H9 (cell line): ENCODE measurements at regions not wholly inside any gene's neighbourhood (a gene's known extent, or its start where the extent isn't known, plus 50 kb on each side); places are given as distances from the start of the nearest gene placed in this dataset.

Experiments used
- DNase-seq: peaks from one replicate; pipeline ENCODE4 v3.0.0-alpha.2; 2017
- H2AFZ ChIP-seq: one replicate; pipeline ENCODE4 v1.6.1; 2013; ENCODE audit warnings: mild to moderate bottlenecking, low read length, control low read depth, moderate library complexity
- H2AK5ac ChIP-seq: 2 replicates; pipeline ENCODE4 v1.6.1; 2013; ENCODE audit warnings: low read length, control low read depth, mixed read lengths; ENCODE audit not compliant: insufficient read length
- H2BK120ac ChIP-seq: one replicate; pipeline ENCODE4 v1.6.1; 2013; ENCODE audit warnings: low read depth, mild to moderate bottlenecking, low read length, control low read depth, inconsistent platforms; ENCODE audit not compliant: poor library complexity, severe bottlenecking
- H2BK12ac ChIP-seq: 2 replicates; pipeline ENCODE4 v1.6.1; 2013; ENCODE audit warnings: low read length, control low read depth, mixed read lengths, low read depth; ENCODE audit not compliant: insufficient read length
- H2BK15ac ChIP-seq: 2 replicates; pipeline ENCODE4 v1.6.1; 2013; ENCODE audit warnings: low read depth, low read length, control low read depth
- H2BK20ac ChIP-seq: one replicate; pipeline ENCODE4 v1.6.1; 2013; ENCODE audit warnings: low read depth, mild to moderate bottlenecking, low read length, control low read depth, inconsistent platforms; ENCODE audit not compliant: poor library complexity, severe bottlenecking
- H2BK5ac ChIP-seq: 2 replicates; pipeline ENCODE4 v1.6.1; 2013; ENCODE audit warnings: low read length, control low read depth, mixed read lengths; ENCODE audit not compliant: insufficient read length
- H3K14ac ChIP-seq: 2 replicates; pipeline ENCODE4 v1.6.1; 2013; ENCODE audit warnings: low read length, control low read depth; ENCODE audit not compliant: insufficient read depth
- H3K18ac ChIP-seq: 2 replicates; pipeline ENCODE4 v1.6.1; 2013; ENCODE audit warnings: low read depth, mild to moderate bottlenecking, mixed read lengths, low read length, control low read depth; ENCODE audit not compliant: insufficient read length
- H3K23ac ChIP-seq: 2 replicates; pipeline ENCODE4 v1.6.1; 2013; ENCODE audit warnings: low read length, control low read depth, mixed read lengths, low read depth; ENCODE audit not compliant: insufficient read length
- H3K23me2 ChIP-seq: 2 replicates; pipeline ENCODE4 v1.6.1; 2013; ENCODE audit warnings: low read depth, mild to moderate bottlenecking, mixed read lengths, low read length, control low read depth; ENCODE audit not compliant: insufficient read length, poor library complexity, severe bottlenecking
- H3K27ac ChIP-seq: 2 replicates; pipeline ENCODE4 v1.5.1; 2013; ENCODE audit warnings: low read length, control low read depth, mixed read lengths, low read depth; ENCODE audit not compliant: insufficient read length
- H3K27me3 ChIP-seq: 2 replicates; pipeline ENCODE4 v1.6.1; 2013; ENCODE audit warnings: low read length, control low read depth, inconsistent platforms; ENCODE audit not compliant: insufficient read depth
- H3K4ac ChIP-seq: 2 replicates; pipeline ENCODE4 v1.6.1; 2013; ENCODE audit warnings: low read depth, mild to moderate bottlenecking, control low read depth, inconsistent platforms, low read length, moderate library complexity
- H3K4me1 ChIP-seq: 2 replicates; pipeline ENCODE4 v1.6.1; 2013; ENCODE audit warnings: low read length, control low read depth, inconsistent platforms; ENCODE audit not compliant: insufficient read depth
- H3K4me2 ChIP-seq: 2 replicates; pipeline ENCODE4 v1.6.1; 2013; ENCODE audit warnings: low read length, control low read depth, mixed read lengths; ENCODE audit not compliant: insufficient read length, insufficient read depth
- H3K56ac ChIP-seq: 2 replicates; pipeline ENCODE4 v1.6.1; 2013; ENCODE audit warnings: low read depth, mild to moderate bottlenecking, mixed read lengths, low read length, control low read depth; ENCODE audit not compliant: insufficient read length
- H3K79me1 ChIP-seq: 2 replicates; pipeline ENCODE4 v1.6.1; 2013; ENCODE audit warnings: low read depth, mild to moderate bottlenecking, moderate library complexity, low read length, control low read depth, inconsistent platforms; ENCODE audit not compliant: insufficient read depth, poor library complexity, severe bottlenecking
- H3K79me2 ChIP-seq: 2 replicates; pipeline ENCODE4 v1.6.1; 2013; ENCODE audit warnings: low read length, control low read depth, inconsistent platforms; ENCODE audit not compliant: insufficient read depth
- H3K9ac ChIP-seq: 2 replicates; pipeline ENCODE4 v1.6.1; 2013; ENCODE audit warnings: low read length, control low read depth, mixed read lengths; ENCODE audit not compliant: insufficient read length; ENCODE audit errors: extremely low read depth
- H3K9me3 ChIP-seq: one replicate; pipeline ENCODE4 v1.6.1; 2013; ENCODE audit warnings: low read depth, low read length, inconsistent platforms; ENCODE audit not compliant: control insufficient read depth
- H3T11ph ChIP-seq: one replicate; pipeline ENCODE4 v1.6.1; 2013; ENCODE audit warnings: mild to moderate bottlenecking, low read length, control low read depth, inconsistent platforms
- H4K20me1 ChIP-seq: one replicate; pipeline ENCODE4 v1.6.1; 2013; ENCODE audit not compliant: control insufficient read depth, insufficient read length, insufficient read depth
- H4K5ac ChIP-seq: 2 replicates; pipeline ENCODE4 v1.6.1; 2013; ENCODE audit warnings: low read depth, mild to moderate bottlenecking, mixed read lengths, low read length, control low read depth; ENCODE audit not compliant: insufficient read length
- H4K8ac ChIP-seq: replicated peaks from 2 replicates; pipeline ENCODE4 v1.6.1; 2013; ENCODE audit warnings: low read length, control low read depth, mixed read lengths, low read depth; ENCODE audit not compliant: insufficient read length
- H4K91ac ChIP-seq: 2 replicates; pipeline ENCODE4 v1.6.1; 2013; ENCODE audit warnings: low read depth, mild to moderate bottlenecking, moderate library complexity, mixed read lengths, low read length, control low read depth; ENCODE audit not compliant: insufficient read length
- H3K27ac Mint-ChIP-seq, 3 experiments: 2 replicates in 2 of 3; 3 replicates in 1 of 3; pipeline ENCODE4 v1.8.0; 2020 to 2021; ENCODE audit warnings: mixed read lengths in 3 of 3, mild to moderate bottlenecking in 1 of 3, moderate library complexity in 1 of 3
- H3K27me3 Mint-ChIP-seq: 2 replicates; pipeline ENCODE4 v1.8.0; 2021; ENCODE audit warnings: low read depth, mild to moderate bottlenecking, moderate library complexity, mixed read lengths
- H3K36me3 Mint-ChIP-seq, 3 experiments: 2 replicates in 2 of 3; 3 replicates in 1 of 3; pipeline ENCODE4 v1.8.0; 2020 to 2021; ENCODE audit warnings: low read depth in 3 of 3, mixed read lengths in 3 of 3; ENCODE audit not compliant: insufficient read depth in 1 of 3
- H3K4me1 Mint-ChIP-seq, 2 experiments: 2 replicates each; pipeline ENCODE4 v1.8.0; 2020; ENCODE audit warnings: mixed read lengths in 2 of 2
- H3K4me3 Mint-ChIP-seq, 2 experiments: 2 replicates in 1 of 2; 3 replicates in 1 of 2; pipeline ENCODE4 v1.8.0; 2020 to 2021; ENCODE audit warnings: mild to moderate bottlenecking in 2 of 2, mixed read lengths in 2 of 2, moderate library complexity in 1 of 2
- H3K9me3 Mint-ChIP-seq, 2 experiments: 2 replicates in 1 of 2; 3 replicates in 1 of 2; pipeline ENCODE4 v1.8.0; 2020; ENCODE audit warnings: mild to moderate bottlenecking in 2 of 2, mixed read lengths in 2 of 2, moderate library complexity in 1 of 2
- CTCF ChIP-seq: fragments of 200-600 bp; sonication (generic); conservative IDR thresholded peaks from 3 replicates; pipeline ENCODE4 v1.8.0; 2021; ENCODE audit warnings: antibody characterized with exemption, mild to moderate bottlenecking
- WGBS: extraction: QIAGEN DNeasy Blood & Tissue Kit; methylation state at CpG from one replicate; pipeline ENCODE4 v1.1.7; 2013; ENCODE audit warnings: missing lambda C conversion rate, low lambda C conversion rate, mixed read lengths; ENCODE audit not compliant: insufficient read length; ENCODE audit errors: extremely low coverage; 5-methylcytosine and 5-hydroxymethylcytosine counted together

GRCh38 chr5:158487156-158487555, 612.6 kb downstream of the EBF1 start:
- H3K4me1 ChIP-seq = no peaks in the 10 kb centered on the region; the same call in none of the 2 replicates
- no peak overlapping the region for H3K18ac ChIP-seq
- H2AK5ac ChIP-seq = no peak overlapping the region
- Mint-ChIP-seq H3K27me3 (no peaks in the 10 kb centered on the region; the same call in 1 of the 2 replicates), H3K36me3 (peaks cover 0 to 5% (median 0%) of the 10 kb centered on the region in 3 experiments; a peak in 1 of 7 replicates), H3K9me3 (no peaks in the 10 kb centered on the region; a peak in 1 of 5 replicates), H3K27ac (no peak overlapping the region), H3K4me3 (no peak overlapping the region), H3K4me1 (peaks cover 19 to 20% of the 10 kb centered on the region in 2 experiments)
- H2BK12ac ChIP-seq = no peak overlapping the region
- H2BK20ac ChIP-seq = no peak overlapping the region
- H3K14ac ChIP-seq = no peak overlapping the region
- no peak overlapping the region for H3K4ac ChIP-seq
- H3K9ac ChIP-seq = no peak overlapping the region
- H4K20me1 ChIP-seq = no peaks in the 10 kb centered on the region
- no peak for DNase-seq
- no peaks in the 10 kb centered on the region for H3K79me1 ChIP-seq
- H3K27ac ChIP-seq = no peak overlapping the region
- no peak overlapping the region for H2BK15ac ChIP-seq
- H2AFZ ChIP-seq = no peak overlapping the region
- TF ChIP-seq CTCF = no peak
- H3K56ac ChIP-seq = no peak overlapping the region
- no peak overlapping the region for H4K8ac ChIP-seq
- no peak overlapping the region for H2BK5ac ChIP-seq
- no peak overlapping the region for H3T11ph ChIP-seq
- no peaks in the 10 kb centered on the region for H3K9me3 ChIP-seq
- no CpG with 5 or more reads among the region's 1 CpG for WGBS
- no peaks in the 10 kb centered on the region for H3K27me3 ChIP-seq
- no peak overlapping the region for H4K5ac ChIP-seq
- no peak overlapping the region for H4K91ac ChIP-seq
- H3K79me2 ChIP-seq = no peaks in the 10 kb centered on the region
- H3K23me2 ChIP-seq = no peaks in the 10 kb centered on the region
- H3K4me2 ChIP-seq = no peak overlapping the region
- no peak overlapping the region for H2BK120ac ChIP-seq
- no peak overlapping the region for H3K23ac ChIP-seq
